ENCODE measurements at regions not wholly inside any gene's neighbourhood (a gene's known extent, or its start where the extent isn't known, plus 50 kb on each side); places are given as distances from the start of the nearest gene placed in this dataset.

- no peak for TF ChIP-seq FOXM1 (IDR thresholded peaks at IDR 0.05; ENCODE audit: borderline replicate concordance)
- no peak for TF ChIP-seq L3MBTL2 (conservative IDR thresholded peaks at IDR 0.05)
- no peak for TF ChIP-seq PKNOX1 (IDR thresholded peaks at IDR 0.05)
- TF ChIP-seq FOXA1 (IDR thresholded peaks at IDR 0.05): no peak
Observed at GRCh38 chr14:32022525-32022924, 54.6 kb upstream of the ARHGAP5 start.

Measured in HEK293T (cell line).